GM18868 (cell line): ENCODE measurements at regions not wholly inside any gene's neighbourhood (a gene's known extent, or its start where the extent isn't known, plus 50 kb on each side); places are given as distances from the start of the nearest gene placed in this dataset.

ENCODE experiments used
- ATAC-seq: cut with Tn5 transposase; IDR thresholded peaks from one replicate; pipeline ENCODE4 v1.9.1; 2021; ENCODE audit warnings: mild to moderate bottlenecking, moderate library complexity; ENCODE audit not compliant: unreplicated experiment

GRCh38 chr22:48528221-48528915 lies 1299.3 kb downstream of the BRD1 start:
- ATAC-seq: no peak

GRCh38 chr22:48523761-48524160 lies 1303.9 kb downstream of the BRD1 start:
- ATAC-seq: no peak

DNA sequence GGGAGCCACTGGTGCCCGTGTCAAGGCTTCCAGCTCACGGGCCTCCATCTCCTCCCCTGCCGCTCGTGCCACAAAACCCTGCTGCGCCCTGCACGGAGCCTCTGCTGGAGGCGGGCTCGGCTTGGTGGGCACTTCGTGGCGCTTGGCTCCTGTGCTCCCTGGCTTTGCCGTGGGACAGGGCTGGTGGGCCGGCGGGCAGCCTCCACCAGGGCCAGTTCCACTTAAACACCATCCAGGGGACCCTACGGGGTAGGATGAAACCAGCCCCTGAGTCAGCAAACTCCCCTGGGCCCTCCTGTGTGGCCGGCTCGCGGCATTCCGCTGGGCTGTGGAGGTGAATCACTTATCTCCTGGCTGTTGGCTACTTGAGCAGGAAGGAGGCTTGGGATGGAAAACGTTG lies 1304.6 kb downstream of the BRD1 start:
- ATAC-seq: no peak

DNA sequence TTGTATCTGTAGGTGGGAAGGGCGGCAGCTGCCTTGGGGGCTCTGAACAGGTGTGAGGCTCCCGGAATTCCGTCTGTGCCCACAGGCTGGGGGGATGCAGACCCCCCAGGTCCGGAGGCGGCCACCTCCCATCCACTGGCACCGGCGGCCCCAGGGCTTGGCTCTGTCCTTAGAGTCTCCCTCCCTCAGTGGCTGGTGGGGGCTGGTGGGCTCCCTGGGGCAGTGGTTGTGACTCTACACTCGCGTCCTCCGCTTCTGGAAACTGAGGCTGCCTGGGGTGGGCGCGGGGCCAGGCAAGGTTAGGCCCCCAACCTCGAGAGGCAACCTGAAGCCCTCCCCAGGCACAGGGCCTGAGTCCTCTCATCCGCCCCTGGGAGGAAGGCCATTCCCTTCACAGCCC lies 1305.4 kb downstream of the BRD1 start:
- ATAC-seq: no peak

DNA sequence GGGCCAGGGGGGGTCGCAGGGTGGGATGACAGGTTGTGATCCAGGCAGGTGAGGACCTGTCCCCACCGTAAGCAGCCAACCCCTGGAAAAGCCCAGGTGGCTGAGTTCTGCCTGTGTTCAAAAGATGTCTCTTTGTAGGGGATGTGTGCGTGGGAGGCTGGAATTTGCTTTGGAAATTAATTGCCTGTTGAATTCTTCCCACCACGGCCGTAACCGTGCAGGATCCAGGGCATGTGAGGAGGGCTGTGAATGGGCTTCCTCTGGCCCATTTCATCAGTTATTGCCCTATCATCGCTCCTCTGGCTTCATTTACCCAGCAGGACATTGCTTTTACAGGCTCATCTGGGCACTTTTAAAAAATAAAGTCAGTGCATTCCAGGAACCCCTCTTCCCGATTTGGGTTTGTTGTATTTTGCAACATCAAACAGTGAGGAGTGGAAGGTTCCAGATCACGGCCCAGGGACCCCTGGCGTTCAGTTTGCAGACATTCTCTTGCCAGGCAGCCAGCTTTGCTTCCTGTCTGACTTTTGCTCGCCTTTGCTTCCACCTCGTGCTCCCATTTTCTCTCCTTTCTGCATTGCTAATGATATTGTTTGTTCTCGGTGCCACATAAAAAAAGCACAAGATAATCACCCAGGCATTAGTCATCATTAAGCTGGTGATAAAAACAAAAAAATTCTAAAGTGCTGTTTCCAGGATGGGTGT lies 1306.6 kb downstream of the BRD1 start:
- ATAC-seq: no peak

GRCh38 chr22:48520207-48520606 lies 1307.5 kb downstream of the BRD1 start:
- ATAC-seq: no peak

GRCh38 chr22:48517039-48518030 lies 1310.3 kb downstream of the BRD1 start:
- ATAC-seq: no peak

GRCh38 chr22:48516571-48516970 lies 1311.1 kb downstream of the BRD1 start:
- ATAC-seq: no peak

GRCh38 chr22:48515571-48516200 lies 1312.0 kb downstream of the BRD1 start:
- no peak for ATAC-seq

DNA sequence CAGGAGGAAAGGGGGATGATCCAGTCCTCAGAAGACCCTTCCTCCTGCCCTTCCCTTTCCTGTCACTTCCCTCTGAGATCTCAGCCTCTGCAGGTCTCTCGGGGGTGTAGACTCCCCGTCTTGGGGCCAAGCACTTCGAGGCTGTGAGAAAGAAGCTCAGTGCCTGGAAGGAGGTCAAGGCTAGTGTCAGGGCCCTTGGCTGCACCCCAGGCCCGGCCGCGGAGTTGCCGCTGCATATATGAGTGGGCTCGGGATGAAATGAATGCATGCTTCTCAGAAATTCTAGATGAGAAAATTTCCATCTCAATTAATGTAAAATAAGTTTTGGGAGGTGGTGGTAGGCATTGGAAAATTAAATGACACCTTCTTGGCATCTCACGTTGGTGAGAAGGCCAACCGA lies 1313.7 kb downstream of the BRD1 start:
- no peak for ATAC-seq

DNA sequence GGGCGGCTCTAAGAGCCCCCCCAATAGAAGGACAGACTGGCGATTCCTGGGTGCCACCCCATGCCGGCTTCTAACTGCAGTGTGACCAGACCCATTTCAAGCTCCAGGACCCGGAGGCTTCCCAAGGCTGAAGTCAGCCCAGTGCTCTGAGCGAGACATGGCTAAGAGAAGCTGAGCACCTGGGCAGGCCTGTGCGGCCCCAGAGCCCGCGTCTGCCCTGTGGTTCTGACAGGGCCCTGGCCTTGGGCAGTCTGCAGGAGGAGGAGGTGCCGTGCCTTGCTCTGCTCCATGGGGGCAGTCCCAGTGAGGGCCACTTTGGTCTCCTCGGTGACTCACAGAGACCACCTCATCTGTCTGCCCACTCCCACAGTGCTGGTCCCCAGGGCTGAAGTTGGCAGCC lies 1314.2 kb downstream of the BRD1 start:
- ATAC-seq: no peak

DNA sequence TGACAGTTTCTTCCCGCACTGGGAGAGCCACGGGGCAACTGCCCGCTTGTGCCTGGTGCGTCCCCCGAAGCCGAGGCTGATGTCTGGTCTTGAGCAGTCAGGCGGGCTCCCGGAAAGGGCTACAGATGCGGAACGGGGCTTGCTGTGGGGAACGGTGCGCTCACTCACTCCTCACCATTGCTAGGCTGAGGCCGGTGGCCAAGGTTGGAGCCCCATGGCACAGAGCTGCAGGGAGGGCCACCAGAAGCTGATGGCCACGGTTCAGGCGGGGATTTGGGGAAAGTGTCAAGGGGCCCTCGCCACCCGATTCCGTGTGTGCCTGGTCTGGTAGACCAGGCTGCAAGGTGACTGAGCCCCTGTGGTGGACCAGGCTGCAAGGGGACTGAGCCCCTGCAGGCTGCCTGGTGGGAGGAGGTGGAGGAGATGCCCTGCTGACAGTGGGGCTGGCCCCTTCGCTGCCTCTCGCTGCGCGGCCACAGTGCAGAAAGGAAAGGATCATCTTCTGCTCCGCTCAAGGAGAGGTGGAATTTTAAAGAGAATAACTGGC lies 1315.8 kb downstream of the BRD1 start:
- ATAC-seq: no peak

DNA sequence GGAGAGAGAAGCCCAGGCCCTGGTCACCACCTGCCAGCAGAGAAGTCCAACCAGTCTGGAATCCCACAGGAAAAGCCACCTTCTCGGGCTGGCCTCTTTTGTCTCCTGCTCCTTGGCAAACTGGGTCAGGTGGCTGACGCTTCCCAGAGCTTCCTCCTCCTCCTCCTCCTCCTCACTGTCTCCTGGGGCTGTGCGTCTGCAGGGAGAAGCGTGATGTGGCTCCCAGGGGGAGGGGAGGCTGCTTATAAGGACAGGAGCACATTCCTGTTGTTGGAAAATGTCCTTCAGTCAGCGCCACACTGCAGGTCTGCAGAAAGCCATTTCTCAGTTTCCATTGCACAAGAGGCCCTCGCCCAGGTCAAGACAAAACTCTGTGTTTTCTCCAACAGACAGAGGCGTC lies 1316.5 kb downstream of the BRD1 start:
- ATAC-seq: no peak

GRCh38 chr22:48510599-48510998 lies 1317.1 kb downstream of the BRD1 start:
- no peak for ATAC-seq

GRCh38 chr22:48507595-48508350 lies 1319.9 kb downstream of the BRD1 start:
- ATAC-seq: no peak

DNA sequence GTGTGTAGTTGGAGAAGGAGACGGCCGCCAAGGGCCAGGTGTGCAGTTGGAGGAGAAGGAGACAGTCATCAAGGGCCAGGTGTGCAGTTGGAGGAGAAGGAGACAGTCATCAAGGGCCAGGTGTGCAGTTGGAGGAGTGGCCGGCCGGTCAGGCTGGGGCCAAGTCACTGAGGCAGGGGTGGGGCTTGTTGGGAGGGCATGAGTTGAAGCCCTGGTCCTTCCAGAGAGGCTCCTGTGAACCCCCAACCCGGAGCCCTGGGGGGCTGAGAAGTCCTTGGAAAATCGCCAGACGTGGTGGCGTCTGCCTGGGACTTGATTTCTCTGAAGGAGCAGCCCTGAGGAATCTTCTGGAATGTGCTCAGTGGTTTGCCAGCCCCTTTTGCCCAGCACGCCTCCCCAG lies 1320.5 kb downstream of the BRD1 start:
- ATAC-seq: no peak

- no peak for ATAC-seq
Measured at GRCh38 chr22:48506506-48507145, 1321.0 kb downstream of the BRD1 start.

DNA sequence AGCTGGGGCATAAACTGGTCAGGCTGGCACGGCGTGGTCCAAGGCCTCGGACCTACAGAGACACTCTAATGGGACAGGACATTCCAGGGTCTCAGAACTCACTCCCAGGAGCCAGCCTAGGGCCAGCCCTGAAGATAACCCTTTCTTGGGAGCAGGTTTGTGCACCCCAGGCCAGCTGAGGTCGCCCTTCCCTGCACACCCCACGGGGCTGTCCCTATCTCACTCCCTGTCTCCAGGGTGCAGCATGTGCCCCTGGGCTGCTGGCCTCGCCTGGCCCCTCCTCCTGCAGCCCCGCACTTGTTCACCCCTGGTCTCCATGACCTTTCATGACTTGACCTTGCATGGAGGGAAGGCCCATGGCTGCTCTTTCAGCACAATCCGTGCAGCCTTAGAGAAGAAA lies 1321.8 kb downstream of the BRD1 start:
- ATAC-seq: no peak

GRCh38 chr22:48504519-48505140 lies 1323.0 kb downstream of the BRD1 start:
- ATAC-seq: no peak
